Heart left ventricle (tissue), 16 donors: ENCODE measurements at regions not wholly inside any gene's neighbourhood (a gene's known extent, or its start where the extent isn't known, plus 50 kb on each side); places are given as distances from the start of the nearest gene placed in this dataset.
"Not testable (repeated sequence)": the region's sequence is repeated elsewhere in the genome, so short reads cannot be mapped to it uniquely, and the experiment has no call there.

Experiments used
- ATAC-seq, 4 donors: fragments of 200-7000 bp; cut with Tn5 transposase; one replicate each; pipeline ENCODE4 v1.9.1; 2020 to 2022; ENCODE audit warnings: moderate library complexity in 4 of 4, mild to moderate bottlenecking in 3 of 4, moderate number of reproducible peaks in 1 of 4
- DNase-seq, 5 donors: peaks; one replicate each; pipeline ENCODE4 v3.0.0-alpha.2; 2020
- H3K27ac ChIP-seq, 12 donors: fragments of 200-600 bp; sonication (generic) in 4 of 12; one replicate each; pipeline versions ENCODE4 v1.5.0 to v1.8.0; 2016 to 2022; ENCODE audit warnings: mild to moderate bottlenecking in 2 of 12
- H3K27me3 ChIP-seq, 9 donors: fragments of 200-600 bp; sonication (generic) in 2 of 9; one replicate each; pipeline versions ENCODE4 v1.5.1 to v1.8.0; 2016 to 2022; ENCODE audit warnings: mild to moderate bottlenecking in 3 of 9
- H3K36me3 ChIP-seq, 9 donors: fragments of 200-600 bp; sonication (generic) in 2 of 9; one replicate each; pipeline versions ENCODE4 v1.5.0 to v1.8.0; 2018 to 2022; ENCODE audit warnings: mild to moderate bottlenecking in 2 of 9
- H3K4me1 ChIP-seq, 12 donors: fragments of 200-600 bp; sonication (generic) in 4 of 12; one replicate each; pipeline versions ENCODE4 v1.5.0 to v1.8.0; 2016 to 2022; ENCODE audit warnings: mild to moderate bottlenecking in 3 of 12
- H3K4me3 ChIP-seq, 12 donors: fragments of 200-600 bp; sonication (generic) in 4 of 12; one replicate each; pipeline versions ENCODE4 v1.5.0 to v1.8.0; 2017 to 2022; ENCODE audit warnings: mild to moderate bottlenecking in 9 of 12, moderate library complexity in 4 of 12
- H3K9me3 ChIP-seq, 12 donors: fragments of 200-600 bp; sonication (generic) in 4 of 12; one replicate each; pipeline versions ENCODE4 v1.5.0 to v1.8.0; 2016 to 2022; ENCODE audit warnings: mild to moderate bottlenecking in 1 of 12
- POLR2A ChIP-seq, 2 donors: fragments of 450-650 bp; IDR thresholded peaks; one replicate each; pipeline ENCODE4 v1.6.1; 2017; ENCODE audit warnings: antibody characterized with exemption in 2 of 2, mild to moderate bottlenecking in 2 of 2, moderate library complexity in 2 of 2
- WGBS, 4 donors: extraction: QIAGEN DNeasy Blood & Tissue Kit in 2 of 4; methylation state at CpG; one replicate each; pipeline versions ENCODE4 v1.1.5 to v1.1.7; 2013 to 2018; 5-methylcytosine and 5-hydroxymethylcytosine counted together
- intact Hi-C, 10 donors: fragments of 100-400 bp; cut with DNase I; formaldehyde crosslinking; loops; one replicate each; pipeline versions ENCODE4 v1.11.1 to v1.14.2; 2022
- TF ChIP-seq, protein P1 (sequence below), 12 donors: fragments of 200-600 bp; sonication (generic) in 4 of 12; IDR thresholded peaks; one replicate each; pipeline versions ENCODE4 v1.5.0 to v1.8.0; 2018 to 2022; ENCODE audit warnings: antibody characterized with exemption in 12 of 12, mild to moderate bottlenecking in 5 of 12
- donor health status: ischemic (EF 13 %, LVEDD 7.1; RV severe dilation, severe dysfunction).
- donor health status: healthy with polysubstance abuse.
- donor health status: DM: no; HTN: yes; CAD: no.
- donor health status: DM: no; HTN: no; CAD: no.
- donor health status: ischemic (EF 25% LVEDD 6.9; RV normal size, moderate dysfunction).
- donor health status: ischemic (EF 25% LVEDD 5.7; RV mildly dilated, moderate dysfunction).
- donor health status: healthy.
- donor health status: DM: yes; HTN: yes; CAD: no.
- donor health status: ischemic (EF 35%, LVEDD 5.7; RV mildly dilated, moderate dysfunction).
- donor health status: nonischemic (EF 11% LVEDD 7.7; RV severe dilation, severe dysfunction).
- donor health status: DM: yes; HTN: yes; CAD: no.
- donor health status: PGD.
- donor health status: ischemic (EF 29% LVEDD 5.4; RV normal size, mild dysfunction).
- donor health status: nonischemic (EF 23%, LVEDD 6.1; RV moderate dilation, normal function).

DNA sequence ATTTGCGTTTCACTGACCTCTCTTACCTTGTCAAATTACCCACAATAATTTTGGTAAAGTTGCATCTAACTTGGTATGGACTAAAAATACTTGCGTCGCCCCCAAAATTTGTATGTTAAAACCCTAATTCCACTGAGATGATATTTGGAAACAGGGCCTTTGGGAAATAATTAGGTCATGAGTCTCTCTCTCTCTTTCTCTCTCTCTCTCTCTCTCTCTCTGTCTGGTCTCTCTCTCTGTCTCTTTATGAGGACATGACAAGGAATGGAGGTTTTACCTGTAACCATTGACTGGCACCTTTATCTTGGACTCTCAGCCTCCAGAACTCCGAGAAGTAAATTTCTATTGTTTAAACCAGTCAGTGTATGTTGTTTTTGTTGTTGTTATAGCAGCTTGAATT lies 111.5 kb upstream of the BDP1 start:
- H3K27me3 ChIP-seq, H3K36me3 ChIP-seq, H3K4me3 ChIP-seq, DNase-seq, H3K4me1 ChIP-seq, H3K27ac ChIP-seq, H3K9me3 ChIP-seq, ATAC-seq, intact Hi-C loops: not testable (repeated sequence)
- WGBS, 4 donors, result 76% methylated on average over 2 of the region's 4 CpGs; no CpG with 5 or more reads in 3 of the 4 donors

DNA sequence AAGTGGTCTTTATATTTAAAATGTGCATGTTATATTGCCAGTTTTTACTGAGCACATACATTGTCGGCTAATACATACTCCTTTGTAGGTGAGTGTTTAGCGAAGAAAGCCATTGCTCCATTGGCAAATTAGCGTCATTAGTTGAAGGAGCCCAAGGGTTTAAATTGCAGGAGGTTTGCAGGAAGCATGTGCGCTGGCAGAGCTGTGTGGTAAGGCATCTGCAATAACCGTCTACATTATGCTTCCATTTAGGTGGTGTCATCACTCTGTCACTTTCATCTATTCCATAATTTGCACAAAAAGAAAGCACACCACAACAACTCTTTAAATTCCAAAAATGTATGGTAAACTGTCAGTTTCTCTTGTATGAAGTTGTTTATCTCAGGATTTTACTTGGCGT lies 82.8 kb upstream of the BDP1 start:
- H3K27me3 ChIP-seq, intact Hi-C loops, H3K36me3 ChIP-seq, H3K4me1 ChIP-seq, H3K9me3 ChIP-seq, DNase-seq, H3K4me3 ChIP-seq, ATAC-seq, H3K27ac ChIP-seq: not testable (repeated sequence)
- WGBS, 4 donors, result 64 to 78% (median 69%) methylated on average over 6 of the region's 6 CpGs

DNA sequence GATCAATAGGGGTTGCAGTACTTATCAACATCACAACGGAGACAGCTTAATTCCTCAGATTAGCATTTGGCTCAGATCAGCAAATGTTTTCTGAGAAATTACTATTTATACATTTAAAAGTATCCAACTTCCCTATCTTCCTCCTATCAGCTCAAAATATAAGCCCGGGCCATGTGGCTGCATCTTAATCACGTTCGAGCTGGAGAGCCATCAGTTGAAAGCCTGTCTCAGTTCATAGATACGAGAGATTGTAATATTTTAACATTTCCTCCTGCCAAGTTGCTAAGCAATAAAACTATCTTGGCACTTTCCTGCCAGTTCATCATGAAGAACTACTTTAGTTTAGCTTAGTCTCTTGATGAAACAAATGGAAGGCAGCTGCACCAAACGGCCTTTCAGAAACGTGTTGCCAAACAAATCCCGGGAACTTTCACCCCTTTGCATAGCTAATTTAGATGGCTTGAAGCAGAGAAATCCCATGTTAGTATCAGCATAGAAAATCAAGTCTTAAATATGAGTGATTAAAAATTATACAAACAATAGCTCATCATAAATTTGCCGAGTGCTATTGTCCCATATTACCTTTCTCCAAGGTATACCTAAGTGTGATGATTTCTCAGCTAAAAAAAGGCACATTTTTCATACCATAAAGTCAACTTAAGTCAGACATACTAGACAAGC lies 82.3 kb upstream of the BDP1 start:
- H3K27ac ChIP-seq, intact Hi-C loops, ATAC-seq, H3K36me3 ChIP-seq, H3K9me3 ChIP-seq, H3K27me3 ChIP-seq, H3K4me1 ChIP-seq, H3K4me3 ChIP-seq, DNase-seq: not testable (repeated sequence)
- 44 to 48% (median 46%) methylated on average over 8 to 9 of the region's 9 CpGs for WGBS, 4 donors

- H3K27me3 ChIP-seq, H3K4me1 ChIP-seq, H3K27ac ChIP-seq, intact Hi-C loops, DNase-seq, ATAC-seq, H3K9me3 ChIP-seq, H3K4me3 ChIP-seq, H3K36me3 ChIP-seq: not testable (repeated sequence)
- 72 to 83% (median 80%) methylated on average over 3 of the region's 3 CpGs for WGBS, 4 donors
Observed at GRCh38 chr5:71384204-71384603, 71.2 kb upstream of the BDP1 start.

GRCh38 chr5:71384706-71385105 lies 70.7 kb upstream of the BDP1 start:
- WGBS, 4 donors, result 22 to 46% (median 32%) methylated on average over 1 of the region's 1 CpG
- TF ChIP-seq, protein P1, sequence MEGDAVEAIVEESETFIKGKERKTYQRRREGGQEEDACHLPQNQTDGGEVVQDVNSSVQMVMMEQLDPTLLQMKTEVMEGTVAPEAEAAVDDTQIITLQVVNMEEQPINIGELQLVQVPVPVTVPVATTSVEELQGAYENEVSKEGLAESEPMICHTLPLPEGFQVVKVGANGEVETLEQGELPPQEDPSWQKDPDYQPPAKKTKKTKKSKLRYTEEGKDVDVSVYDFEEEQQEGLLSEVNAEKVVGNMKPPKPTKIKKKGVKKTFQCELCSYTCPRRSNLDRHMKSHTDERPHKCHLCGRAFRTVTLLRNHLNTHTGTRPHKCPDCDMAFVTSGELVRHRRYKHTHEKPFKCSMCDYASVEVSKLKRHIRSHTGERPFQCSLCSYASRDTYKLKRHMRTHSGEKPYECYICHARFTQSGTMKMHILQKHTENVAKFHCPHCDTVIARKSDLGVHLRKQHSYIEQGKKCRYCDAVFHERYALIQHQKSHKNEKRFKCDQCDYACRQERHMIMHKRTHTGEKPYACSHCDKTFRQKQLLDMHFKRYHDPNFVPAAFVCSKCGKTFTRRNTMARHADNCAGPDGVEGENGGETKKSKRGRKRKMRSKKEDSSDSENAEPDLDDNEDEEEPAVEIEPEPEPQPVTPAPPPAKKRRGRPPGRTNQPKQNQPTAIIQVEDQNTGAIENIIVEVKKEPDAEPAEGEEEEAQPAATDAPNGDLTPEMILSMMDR (IDR thresholded peaks at IDR 0.05), result no peak
- no peak for TF ChIP-seq POLR2A (IDR thresholded peaks at IDR 0.05)
- ATAC-seq, result no peak

GRCh38 chr5:71385208-71385607 lies 70.2 kb upstream of the BDP1 start:
- DNase-seq, H3K4me3 ChIP-seq, H3K4me1 ChIP-seq, H3K36me3 ChIP-seq, H3K9me3 ChIP-seq, H3K27ac ChIP-seq, intact Hi-C loops, ATAC-seq, H3K27me3 ChIP-seq: not testable (repeated sequence)
- WGBS, 4 donors, result 28 to 35% (median 31%) methylated on average over 9 of the region's 9 CpGs

More at GRCh38 chr5:71384706-71385105, 70.7 kb upstream of the BDP1 start:
- Histone ChIP-seq H3K27me3 (no peaks in the 10 kb centered on the region), H3K9me3 (no peaks in the 10 kb centered on the region), H3K27ac (no peak overlapping the region), H3K4me3 (no peak overlapping the region), H3K4me1 (peaks cover 0 to 3% (median 0%) of the 10 kb centered on the region in 12 donors), H3K36me3 (no peaks in the 10 kb centered on the region)
- intact Hi-C loops, result no loop called here
- DNase-seq, result no peak

DNA sequence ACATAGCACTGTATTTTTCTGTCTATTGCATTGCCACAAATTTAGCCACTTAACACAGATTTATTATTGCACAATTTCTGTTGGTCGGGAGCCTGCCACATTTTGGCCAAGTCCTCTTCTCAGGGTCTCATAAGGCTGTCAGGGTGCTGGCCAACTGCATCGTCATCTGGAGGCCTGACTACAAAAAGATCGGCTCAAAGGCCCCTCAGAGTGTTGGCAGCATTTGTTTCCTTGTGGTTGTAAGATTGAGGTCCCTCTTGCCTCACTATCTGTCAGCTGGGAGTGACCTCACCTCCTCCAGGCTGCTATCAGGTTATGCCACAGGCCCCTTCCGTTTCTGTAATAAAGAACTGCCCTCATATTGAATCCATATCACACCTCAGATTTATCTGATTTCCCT lies 67.3 kb upstream of the BDP1 start:
- H3K4me3 ChIP-seq, H3K36me3 ChIP-seq, H3K27ac ChIP-seq, H3K27me3 ChIP-seq, H3K9me3 ChIP-seq, H3K4me1 ChIP-seq, intact Hi-C loops, ATAC-seq: not testable (repeated sequence)
- 24 to 27% (median 25%) methylated on average over 4 of the region's 4 CpGs for WGBS, 4 donors
- peak in 2 of 5 donors; percentile 23 to 30 for DNase-seq

DNA sequence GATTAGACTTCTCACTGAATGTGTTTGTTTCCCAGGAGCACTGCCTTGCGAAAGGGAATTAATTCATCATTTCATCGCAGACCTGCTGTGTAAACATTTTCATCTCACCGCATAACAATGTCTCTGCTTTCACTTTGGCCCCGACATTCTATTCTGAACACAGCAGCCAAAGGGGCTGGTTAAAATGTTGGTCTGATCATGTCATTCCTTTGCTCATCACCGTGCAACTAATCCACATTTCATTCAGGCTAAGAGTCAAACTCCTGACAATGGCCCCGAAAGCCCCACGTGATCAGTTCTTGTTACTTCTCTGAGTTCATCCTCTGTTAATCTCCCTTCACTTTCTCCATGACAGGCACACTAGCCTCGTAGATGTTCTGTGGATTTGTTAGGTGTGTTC lies 57.1 kb upstream of the BDP1 start:
- H3K27ac ChIP-seq, H3K4me1 ChIP-seq, H3K4me3 ChIP-seq, H3K36me3 ChIP-seq, H3K9me3 ChIP-seq, ATAC-seq, intact Hi-C loops, DNase-seq, H3K27me3 ChIP-seq: not testable (repeated sequence)
- WGBS, 4 donors, result 63 to 78% (median 77%) methylated on average over 5 to 6 of the region's 8 CpGs

DNA sequence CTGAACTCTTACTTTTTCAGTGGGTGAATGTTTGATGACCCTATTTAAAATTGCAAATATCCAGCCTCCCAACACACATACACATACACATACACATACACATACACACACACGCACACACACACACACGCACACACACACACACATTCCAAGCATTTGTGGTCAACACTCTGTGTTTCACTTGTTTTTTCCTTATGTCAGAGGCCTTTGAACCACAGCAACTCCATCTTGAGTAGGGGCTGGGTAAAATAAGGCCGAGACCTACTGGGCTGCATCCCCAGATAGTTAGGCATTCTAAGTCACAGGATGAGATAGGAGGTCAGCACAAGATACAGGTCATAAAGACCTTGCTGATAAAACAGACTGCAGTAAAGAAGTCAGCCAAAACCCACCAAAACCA lies 56.6 kb upstream of the BDP1 start:
- DNase-seq, intact Hi-C loops, H3K9me3 ChIP-seq, H3K36me3 ChIP-seq, ATAC-seq, H3K27me3 ChIP-seq, H3K4me1 ChIP-seq, H3K4me3 ChIP-seq, H3K27ac ChIP-seq: not testable (repeated sequence)
- 84 to 95% (median 87%) methylated on average over 3 of the region's 3 CpGs for WGBS, 4 donors

DNA sequence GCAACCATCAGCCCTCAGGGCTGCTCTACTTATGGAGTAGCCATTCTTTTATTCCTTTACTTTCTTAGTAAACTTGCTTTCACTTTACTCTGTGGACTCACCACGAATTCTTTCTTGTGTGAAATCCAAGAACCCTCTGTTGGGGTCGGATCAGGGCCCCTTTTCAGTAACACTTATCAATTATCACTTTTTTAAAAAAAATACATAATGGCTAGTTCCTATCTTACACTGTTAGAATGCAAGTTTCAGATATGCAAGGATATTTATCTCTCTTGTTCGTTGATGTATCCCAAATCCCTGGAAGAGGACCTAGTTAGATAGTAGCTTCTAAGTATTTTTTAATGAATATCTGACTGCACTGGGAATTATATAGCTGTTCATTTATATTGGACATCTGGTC lies 56.0 kb upstream of the BDP1 start:
- H3K4me3 ChIP-seq, ATAC-seq, H3K36me3 ChIP-seq, H3K9me3 ChIP-seq, DNase-seq, H3K27ac ChIP-seq, H3K4me1 ChIP-seq, intact Hi-C loops, H3K27me3 ChIP-seq: not testable (repeated sequence)
- WGBS, 4 donors, result 36 to 71% (median 54%) methylated on average over 3 of the region's 3 CpGs

- intact Hi-C loops, ATAC-seq, H3K36me3 ChIP-seq, H3K4me3 ChIP-seq, H3K27ac ChIP-seq, H3K27me3 ChIP-seq, H3K9me3 ChIP-seq, DNase-seq, H3K4me1 ChIP-seq: not testable (repeated sequence)
- 74 to 80% (median 78%) methylated on average over 4 of the region's 4 CpGs for WGBS, 4 donors
Observed at GRCh38 chr5:71400626-71401025, 54.8 kb upstream of the BDP1 start.
